ENCODE measurements at regions not wholly inside any gene's neighbourhood (a gene's known extent, or its start where the extent isn't known, plus 50 kb on each side); places are given as distances from the start of the nearest gene placed in this dataset.

- no peak for DNase-seq (ENCODE audit: low read depth, low spot score)
- no peak overlapping the region for H3K4me3 ChIP-seq (ENCODE audit: low read depth, low read length)
- CTCF ChIA-PET, result no interaction called here
- TF ChIP-seq CTCF (IDR thresholded peaks at IDR 0.05; ENCODE audit: insufficient read depth, low read length, missing control alignments), result no peak
- POLR2A ChIA-PET, result no interaction called here
Observed at GRCh38 chr4:19402581-19403065, 849.1 kb upstream of the SLIT2 start.

- DNase-seq (ENCODE audit: low read depth, low spot score), result no peak
- no peak overlapping the region for H3K4me3 ChIP-seq (ENCODE audit: low read depth, low read length)
- CTCF ChIA-PET, result no interaction called here
- no peak for TF ChIP-seq CTCF (IDR thresholded peaks at IDR 0.05; ENCODE audit: insufficient read depth, low read length, missing control alignments)
- POLR2A ChIA-PET, result no interaction called here
Observed at GRCh38 chr4:19401301-19402080, 850.2 kb upstream of the SLIT2 start.

GRCh38 chr4:19400820-19401219, 850.9 kb upstream of the SLIT2 start:
- POLR2A ChIA-PET, result no interaction called here
- CTCF ChIA-PET, result no interaction called here
- no peak for DNase-seq (ENCODE audit: low read depth, low spot score)
- no peak overlapping the region for H3K4me3 ChIP-seq (ENCODE audit: low read depth, low read length)
- TF ChIP-seq CTCF (IDR thresholded peaks at IDR 0.05; ENCODE audit: insufficient read depth, low read length, missing control alignments), result no peak

GRCh38 chr4:19399001-19399400, 852.7 kb upstream of the SLIT2 start:
- no peak for DNase-seq (ENCODE audit: low read depth, low spot score)
- no peak overlapping the region for H3K4me3 ChIP-seq (ENCODE audit: low read depth, low read length)
- POLR2A ChIA-PET, result no interaction called here
- CTCF ChIA-PET, result no interaction called here
- no peak for TF ChIP-seq CTCF (IDR thresholded peaks at IDR 0.05; ENCODE audit: insufficient read depth, low read length, missing control alignments)

GRCh38 chr4:19386786-19387185, 864.9 kb upstream of the SLIT2 start:
- POLR2A ChIA-PET, result no interaction called here
- no peak for DNase-seq (ENCODE audit: low read depth, low spot score)
- CTCF ChIA-PET, result no interaction called here
- no peak overlapping the region for H3K4me3 ChIP-seq (ENCODE audit: low read depth, low read length)
- TF ChIP-seq CTCF (IDR thresholded peaks at IDR 0.05; ENCODE audit: insufficient read depth, low read length, missing control alignments), result no peak

GRCh38 chr4:19382993-19383756, 868.5 kb upstream of the SLIT2 start:
- no peak for TF ChIP-seq CTCF (IDR thresholded peaks at IDR 0.05; ENCODE audit: insufficient read depth, low read length, missing control alignments)
- POLR2A ChIA-PET, result no interaction called here
- no peak for DNase-seq (ENCODE audit: low read depth, low spot score)
- CTCF ChIA-PET, result no interaction called here
- no peak overlapping the region for H3K4me3 ChIP-seq (ENCODE audit: low read depth, low read length)

Measured in AG04449 (cell line).